NCI-H748 (cell line): ENCODE measurements at regions not wholly inside any gene's neighbourhood (a gene's known extent, or its start where the extent isn't known, plus 50 kb on each side); places are given as distances from the start of the nearest gene placed in this dataset.
A peak's percentile ranks its signal among the peaks of the same experiment; 100 is the strongest.

Experiments
- DNase-seq: peaks from one replicate; lab custom pipeline; 2025; ENCODE audit not compliant: unreplicated experiment; lab: John Stamatoyannopoulos, UW

DNA sequence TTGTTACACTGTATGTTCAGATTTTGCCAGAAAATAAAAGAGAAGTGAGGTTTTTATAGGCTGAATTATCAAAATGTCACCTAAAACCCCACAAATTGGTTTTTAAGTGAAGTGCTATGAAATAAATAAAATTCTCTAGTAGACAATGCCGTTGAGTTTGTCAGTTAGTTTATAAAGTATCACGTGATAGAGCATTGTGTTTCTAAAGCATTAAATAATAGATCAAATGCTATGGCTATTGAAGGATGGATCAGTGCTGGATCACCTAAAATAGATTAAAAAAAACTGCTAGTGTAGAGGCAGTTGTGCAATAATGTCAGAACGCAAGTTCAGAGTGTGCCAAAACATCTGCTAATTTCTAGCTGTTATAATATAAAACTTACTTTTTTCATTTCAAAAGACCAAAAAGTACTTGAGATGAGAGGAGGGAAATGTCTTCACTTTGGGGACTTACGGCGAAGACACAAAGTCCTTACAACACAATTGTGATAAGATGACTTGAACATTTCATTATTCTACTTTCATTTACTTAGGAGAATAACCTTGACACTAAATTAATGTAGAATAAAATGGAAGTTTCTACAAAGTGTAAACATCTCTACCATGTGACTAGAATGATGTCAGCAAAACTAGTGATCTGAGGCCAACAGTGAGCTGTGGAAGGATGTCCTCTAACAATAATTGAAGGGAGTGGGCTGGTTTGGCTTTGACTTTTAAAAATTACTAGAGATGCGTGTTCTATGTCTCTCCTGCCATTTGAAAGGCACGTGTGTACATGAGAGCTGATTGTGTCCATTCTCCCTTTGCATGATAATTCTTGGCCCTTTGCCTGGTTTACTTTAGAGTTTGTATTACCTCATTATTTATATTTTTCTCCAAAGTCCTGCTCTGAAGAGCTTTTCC lies 154.4 kb upstream of the PDE3A start:
- DNase-seq: peak; percentile 31

DNA sequence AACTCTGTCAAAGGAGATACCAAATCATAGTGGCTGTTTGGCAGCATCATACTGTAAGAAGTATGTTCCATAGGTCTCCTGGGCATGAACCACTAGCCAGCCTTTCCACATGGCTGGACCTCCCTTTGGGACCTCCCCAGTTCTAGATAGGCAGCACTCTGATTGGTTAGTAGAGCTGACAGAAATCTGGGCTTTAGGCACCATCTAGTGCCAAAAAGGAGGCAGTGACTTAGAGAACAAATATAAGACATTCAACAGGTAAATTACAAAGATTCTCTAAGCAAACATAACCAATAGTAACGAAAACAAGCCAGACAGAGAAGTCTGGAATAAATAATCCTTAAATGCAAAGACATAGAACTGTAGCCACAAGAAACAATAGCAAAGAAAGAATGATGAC lies 148.0 kb upstream of the PDE3A start:
- peak; percentile 36 for DNase-seq

DNA sequence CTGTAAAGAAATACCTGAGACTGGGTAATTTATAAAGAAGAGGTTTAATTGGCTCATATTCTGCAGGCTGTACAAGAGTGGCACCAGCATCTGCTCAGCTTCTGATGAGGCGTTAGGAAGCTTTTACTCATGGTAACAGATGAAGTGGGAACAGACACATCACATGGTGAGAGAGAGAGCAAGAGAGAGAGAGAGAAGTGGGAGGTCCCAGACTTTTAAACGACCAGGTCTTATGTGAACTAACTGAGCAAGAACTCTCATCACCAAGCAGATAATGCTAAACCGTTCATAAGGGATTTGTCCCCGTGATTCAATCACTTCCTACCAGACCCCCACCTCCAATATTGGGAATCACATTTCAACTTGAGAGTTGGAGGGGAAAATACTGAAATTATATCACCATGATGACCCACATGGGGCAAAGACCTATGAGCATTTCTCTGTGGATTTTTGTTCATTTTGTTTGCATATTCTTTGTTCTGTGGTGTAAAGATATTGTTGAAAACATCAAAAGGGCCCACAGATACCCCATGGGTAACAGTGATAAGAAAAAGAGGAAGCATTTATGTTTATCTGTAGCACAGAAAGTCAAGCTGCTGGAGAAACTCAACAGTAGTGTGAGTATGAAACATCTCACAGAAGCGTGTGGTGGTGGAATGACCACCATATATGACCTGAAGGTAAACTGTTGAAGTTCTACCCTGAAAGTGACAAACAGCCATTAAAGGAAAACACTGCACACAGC lies 135.2 kb upstream of the PDE3A start:
- no peak for DNase-seq

DNA sequence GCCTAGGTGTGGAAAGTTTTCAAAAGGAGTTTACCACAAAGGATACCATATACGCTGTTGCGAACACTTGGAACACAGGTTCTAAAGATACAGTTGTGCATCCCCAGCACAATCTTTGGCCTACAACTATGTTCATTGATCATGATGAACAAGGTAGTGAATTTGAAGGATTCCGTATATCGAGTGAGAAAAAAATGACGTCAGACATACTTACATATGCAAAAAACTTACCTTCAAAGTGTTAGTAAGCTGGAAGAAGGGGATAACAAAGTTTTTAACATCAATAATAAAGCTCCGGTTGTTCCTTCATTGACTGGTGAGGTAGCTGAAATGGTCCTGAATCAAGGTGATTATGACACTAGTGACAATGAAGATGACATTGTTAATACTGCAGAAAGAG lies 133.9 kb upstream of the PDE3A start:
- no peak for DNase-seq

DNA sequence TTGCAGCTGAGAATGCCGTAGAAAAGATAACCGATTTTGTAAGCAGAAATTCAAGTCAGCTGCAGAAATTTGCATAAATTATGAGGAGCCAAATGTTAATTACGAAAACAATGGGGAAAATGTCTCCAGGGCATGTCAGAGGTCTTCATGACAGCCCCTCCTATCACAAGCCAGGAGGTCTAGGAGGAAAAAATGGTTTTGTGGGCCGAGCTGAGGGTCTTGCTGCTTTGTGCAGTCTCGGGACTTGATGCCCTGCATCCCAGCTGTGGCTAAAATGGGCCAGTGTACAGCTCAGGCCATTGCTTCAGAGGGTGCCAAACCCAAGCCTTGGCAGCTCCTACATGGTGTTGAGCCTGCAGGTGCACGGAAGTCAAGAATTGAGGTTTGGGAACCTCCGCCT lies 131.2 kb upstream of the PDE3A start:
- DNase-seq: no peak

DNA sequence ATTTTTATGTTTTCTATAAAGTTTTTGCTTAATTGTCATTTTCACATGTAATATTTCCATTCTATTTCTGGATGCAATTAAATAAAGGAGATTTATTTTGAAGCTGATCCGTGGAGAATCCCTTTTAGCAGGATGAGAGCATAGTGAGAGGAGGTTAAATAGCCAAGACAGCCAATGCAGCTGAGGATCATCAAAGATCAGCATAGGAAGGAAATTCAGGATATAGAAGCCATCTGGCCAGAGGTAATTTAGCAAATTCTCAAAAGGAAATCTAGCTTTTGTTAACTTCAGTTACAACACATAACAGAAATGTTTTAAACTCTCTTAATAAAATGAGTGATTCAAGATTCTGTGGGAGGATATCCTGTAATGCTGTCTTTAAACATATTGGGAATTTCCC lies 122.8 kb upstream of the PDE3A start:
- DNase-seq: no peak

DNA sequence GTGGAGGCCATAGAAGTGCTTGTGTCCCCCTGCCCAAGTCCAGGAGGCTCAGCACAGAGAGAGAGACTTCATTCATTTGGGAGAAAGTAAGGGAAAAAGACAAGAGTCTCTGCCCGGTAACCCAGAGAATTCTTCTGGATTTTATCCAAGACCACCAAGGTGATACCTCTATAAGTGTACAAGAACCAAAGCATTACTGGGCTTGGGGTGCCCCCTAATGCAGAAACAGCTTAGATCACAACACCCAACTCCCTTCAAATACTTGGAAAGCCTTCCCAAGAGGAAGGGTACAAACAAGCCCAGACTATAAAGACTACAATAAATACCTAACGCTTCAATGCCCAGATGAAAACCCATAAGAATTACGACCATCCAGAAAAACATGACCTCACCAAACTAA lies 119.7 kb upstream of the PDE3A start:
- DNase-seq: no peak

DNA sequence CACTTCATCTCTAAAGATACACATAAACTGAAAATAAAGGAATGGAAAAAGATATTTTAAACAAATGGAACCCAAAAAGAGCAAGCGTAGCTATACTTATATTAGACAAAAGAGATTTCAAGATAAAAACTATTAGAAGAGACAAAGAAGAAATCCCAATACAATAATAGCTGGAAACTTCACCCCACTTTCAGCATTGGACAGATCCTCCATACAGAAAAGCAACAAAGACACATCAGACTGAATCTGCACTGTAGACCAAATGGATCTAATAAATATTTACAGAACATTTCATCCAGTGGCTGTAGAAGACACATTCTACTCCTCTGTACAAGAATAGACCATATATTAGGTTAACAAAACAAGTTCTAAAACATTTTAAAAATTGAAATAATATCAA lies 117.6 kb upstream of the PDE3A start:
- no peak for DNase-seq

DNA sequence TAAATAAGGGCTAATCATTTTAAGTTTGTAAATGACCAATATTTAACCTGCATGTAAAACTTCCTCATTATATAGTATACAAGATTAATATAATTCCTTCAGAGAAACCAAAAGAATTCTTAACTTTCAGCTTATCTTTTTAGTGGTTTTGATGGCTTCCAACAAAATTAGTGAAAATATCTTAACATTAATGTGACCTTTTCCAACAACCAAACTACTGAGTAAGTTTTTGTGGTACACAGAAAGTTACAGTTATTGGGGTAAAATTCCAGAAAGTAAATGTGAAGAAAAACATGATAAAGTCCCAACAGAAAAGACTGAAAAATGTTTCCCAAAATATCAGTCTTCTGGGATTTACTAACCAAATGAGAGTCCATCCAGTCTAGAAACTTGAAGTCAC lies 111.0 kb upstream of the PDE3A start:
- no peak for DNase-seq

DNA sequence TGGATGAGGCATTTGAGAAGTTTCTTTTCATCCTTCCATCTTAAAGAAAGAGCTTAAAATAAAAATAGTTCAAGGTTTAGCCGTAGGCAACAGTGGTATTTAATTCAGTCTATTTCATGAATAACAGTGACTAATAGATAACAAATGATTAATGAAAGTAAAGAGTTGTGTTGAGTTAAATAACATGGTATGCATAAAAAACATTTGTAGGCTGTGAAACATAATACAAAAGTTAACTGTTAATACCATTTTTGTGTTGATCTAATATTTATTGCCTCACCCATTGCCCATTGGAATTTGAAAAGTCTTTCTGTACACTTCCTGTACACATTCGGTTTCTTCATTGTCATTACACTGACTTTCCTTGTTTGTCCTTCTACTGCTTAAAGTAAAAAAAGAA lies 108.6 kb upstream of the PDE3A start:
- no peak for DNase-seq

DNA sequence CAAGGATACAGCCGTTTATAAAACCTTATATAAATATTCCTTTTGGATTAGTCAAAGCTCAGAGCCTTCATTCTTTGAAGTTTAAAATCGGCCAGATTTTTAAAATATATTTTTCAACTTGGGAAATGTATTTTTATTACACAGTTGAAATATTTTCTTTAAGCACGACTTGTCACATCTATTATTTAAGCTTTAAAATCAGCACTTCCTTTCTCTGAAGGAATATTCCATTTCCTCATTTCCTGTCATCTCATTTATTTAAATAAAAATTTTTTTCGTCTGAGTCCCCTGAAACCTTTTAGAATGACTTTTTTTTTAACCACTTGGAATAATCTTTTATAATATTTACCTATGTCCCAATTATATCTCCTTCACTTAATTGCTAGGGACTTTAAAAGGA lies 107.5 kb upstream of the PDE3A start:
- DNase-seq: no peak

DNA sequence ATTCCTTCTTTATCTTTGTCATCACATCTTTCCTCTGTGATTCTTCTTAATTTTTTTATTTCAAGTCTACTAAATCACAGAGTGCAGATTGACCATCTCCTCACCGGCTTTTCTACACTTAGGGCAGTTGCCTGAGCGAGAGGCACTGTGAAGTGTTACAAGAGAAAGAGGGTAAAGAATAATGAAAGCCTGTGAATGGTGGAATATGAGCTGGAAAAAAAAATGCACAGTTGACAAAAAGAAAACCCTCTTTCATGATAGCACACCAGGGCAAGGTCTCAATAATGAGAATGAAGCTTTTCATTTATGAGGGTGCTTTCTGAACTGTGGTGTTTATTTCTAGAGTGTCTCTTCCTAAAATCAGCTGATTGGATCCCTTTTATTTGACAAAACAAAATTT lies 106.2 kb upstream of the PDE3A start:
- DNase-seq: no peak

DNA sequence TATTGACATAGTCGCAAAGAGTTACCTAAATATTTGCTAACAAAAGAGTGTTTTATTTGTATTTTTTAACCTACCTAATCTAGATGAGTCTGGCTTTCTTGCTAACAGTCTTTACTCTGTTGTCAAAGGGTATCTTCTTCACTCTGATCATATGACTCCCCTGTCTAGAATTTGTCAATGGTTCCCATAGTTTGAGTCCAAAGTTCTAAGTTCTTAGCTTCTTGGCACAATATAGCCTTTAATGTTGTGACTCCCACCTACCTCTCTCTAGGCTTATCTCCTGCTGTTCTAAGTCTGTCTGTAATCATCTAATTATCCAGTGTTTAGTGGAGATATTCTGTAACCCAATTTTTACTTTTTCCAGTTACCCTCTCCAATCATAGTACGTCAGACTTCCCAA lies 104.3 kb upstream of the PDE3A start:
- DNase-seq: no peak

DNA sequence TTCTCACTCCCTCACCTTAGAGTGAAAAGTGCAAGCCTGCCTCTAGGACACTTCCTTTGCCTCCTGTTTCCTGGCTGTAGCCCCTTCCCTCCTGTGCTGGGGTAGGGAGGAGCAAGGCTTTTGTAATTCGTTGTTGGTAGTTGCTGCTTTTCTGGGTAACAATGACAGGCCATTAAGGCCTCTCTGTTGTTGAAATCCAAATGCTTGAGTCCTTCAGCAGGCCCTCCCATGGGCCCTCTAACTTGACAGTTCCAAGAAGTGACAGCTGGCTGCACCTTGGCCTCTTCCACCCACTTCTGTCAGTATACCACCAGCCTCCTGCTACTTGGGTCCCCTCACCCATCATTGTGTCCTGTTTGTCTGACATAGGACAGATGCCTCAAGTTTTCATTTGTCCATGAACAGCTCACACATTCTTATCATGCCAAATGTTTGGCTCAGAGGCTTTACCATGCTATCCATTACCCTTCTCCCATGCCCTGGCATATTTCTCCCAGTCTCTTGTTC lies 103.7 kb upstream of the PDE3A start:
- no peak for DNase-seq

DNA sequence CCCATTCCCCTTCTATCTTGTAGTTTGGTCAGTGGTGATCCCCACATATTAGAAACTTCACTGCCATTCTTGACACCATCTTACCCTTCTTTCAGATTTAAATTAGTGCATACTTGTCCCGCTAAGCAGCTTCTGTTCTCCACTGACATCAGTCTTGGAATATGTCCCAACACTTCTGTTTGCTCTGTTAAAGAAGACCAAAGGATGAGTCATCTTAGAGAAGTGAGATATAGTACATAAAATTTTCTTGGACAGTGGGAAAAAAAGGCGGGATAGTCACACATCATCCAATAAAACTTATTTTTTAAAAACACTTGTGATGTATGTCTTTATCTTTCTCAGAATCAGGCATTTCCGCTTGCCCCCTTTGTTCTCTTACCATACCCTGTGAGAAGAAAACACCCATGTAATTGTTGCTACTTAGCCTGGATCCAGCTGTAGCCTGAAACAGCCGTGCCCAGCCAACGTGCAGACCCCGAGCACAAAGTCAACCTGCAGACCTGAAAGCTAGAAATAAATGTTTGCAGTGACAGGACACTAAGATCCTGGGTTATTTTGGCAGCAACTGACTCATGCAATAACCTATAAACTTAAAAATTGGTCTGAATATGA lies 100.1 kb upstream of the PDE3A start:
- DNase-seq: no peak

DNA sequence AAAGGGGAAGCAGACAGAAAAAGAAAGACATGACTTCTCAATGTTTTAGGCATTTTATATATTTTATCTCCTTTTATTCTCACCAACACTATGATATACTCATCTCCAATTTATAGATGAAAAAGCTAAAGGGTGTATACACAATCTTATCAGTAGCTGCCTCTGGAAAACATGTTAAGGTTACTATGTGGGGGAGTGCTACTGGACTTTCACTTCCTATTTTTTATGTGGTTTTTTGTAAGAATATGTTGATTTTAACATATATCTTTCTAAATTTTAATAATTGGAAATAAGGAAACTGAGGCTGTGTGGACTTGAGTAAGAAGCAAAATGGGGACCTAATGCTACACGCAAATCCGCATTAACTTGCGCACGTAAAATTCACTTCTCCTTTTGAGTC lies 99.6 kb upstream of the PDE3A start:
- DNase-seq: no peak

DNA sequence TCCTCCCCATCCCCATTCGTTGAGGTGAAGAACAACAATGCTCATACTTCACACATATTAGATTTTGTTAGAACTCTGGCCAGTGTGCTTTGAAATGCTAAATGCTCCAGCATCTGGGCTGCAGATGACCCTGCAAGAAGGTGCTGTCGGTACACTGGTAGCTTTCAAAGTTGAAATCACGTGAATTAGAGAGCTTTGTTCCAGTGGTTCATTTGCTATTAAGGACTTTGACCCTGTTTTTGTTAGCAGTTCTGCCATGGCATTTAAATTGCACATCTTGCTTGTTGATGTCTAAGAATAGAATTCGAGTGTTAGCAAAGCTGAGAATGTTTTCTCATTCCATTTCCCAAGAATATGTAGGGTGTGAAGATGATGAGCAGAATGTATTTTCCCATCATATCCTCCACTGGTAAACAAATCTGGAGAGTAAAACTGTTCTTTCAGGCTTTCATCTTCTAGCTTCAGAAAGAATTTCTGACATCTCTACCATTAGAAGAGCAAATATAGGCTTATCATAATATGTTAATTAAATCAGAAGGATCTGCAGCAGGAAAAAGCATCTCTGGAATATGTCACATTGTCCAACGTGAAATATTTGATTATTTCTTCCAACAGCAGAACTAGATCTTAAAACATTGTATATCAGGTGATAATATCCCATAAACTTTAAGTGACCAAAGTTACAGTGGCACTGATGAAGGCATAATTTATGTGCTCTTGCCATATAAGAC lies 98.8 kb upstream of the PDE3A start:
- no peak for DNase-seq

DNA sequence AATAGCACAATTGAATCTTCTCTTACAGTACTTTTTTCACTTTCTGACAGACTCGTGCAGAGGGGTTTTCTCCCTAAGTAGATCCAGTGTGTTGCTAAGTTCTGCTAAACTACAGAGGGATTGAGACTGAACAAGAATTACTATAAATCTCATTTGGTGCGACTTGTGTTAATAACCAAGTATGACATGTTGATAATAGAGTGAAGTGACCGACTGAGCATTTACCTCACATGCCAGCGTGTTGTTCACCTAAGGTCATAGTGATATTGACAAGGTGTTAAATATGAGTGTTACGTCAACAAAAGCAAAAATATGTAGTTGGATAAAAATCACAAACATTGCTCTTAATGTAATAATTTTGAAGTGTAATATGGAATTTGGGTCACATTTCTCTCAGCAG lies 97.8 kb upstream of the PDE3A start:
- DNase-seq: no peak

DNA sequence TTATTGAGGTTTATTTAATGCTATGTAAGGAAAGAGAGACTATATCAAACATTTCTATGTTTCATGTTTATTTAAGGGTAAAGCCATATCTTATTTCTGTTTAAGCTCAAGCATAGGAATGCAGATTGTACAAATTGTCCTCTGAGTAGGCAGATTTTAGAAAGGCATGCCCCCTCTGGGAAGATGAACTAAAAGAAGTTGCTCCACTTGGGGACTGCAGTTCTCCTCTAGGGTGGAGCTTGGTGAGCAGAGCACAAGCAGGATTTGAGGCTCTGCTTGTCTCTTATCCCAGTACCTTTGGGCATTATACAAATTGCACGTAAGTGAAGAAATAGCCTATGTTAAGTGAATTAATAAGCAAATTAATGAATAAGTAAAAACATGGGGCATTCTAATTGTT lies 96.2 kb upstream of the PDE3A start:
- no peak for DNase-seq

DNA sequence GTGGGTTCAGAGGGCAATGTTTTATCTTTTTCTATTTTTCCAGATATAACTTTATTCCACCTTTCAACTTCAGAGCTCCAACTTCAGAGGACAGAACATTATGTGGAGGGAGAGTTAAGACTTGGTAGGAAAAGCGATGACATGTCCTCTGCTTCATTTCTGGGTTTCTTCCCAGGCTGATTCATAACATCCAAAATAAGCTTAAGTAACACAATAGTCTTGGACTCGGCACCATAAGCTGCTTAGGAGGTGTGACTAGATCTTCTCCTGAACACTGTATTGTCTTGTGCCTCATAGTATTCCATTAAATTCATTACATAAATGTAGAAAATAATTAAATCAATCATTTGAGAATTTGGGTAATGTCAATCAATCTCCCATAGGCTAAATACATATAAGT lies 95.5 kb upstream of the PDE3A start:
- DNase-seq: no peak

DNA sequence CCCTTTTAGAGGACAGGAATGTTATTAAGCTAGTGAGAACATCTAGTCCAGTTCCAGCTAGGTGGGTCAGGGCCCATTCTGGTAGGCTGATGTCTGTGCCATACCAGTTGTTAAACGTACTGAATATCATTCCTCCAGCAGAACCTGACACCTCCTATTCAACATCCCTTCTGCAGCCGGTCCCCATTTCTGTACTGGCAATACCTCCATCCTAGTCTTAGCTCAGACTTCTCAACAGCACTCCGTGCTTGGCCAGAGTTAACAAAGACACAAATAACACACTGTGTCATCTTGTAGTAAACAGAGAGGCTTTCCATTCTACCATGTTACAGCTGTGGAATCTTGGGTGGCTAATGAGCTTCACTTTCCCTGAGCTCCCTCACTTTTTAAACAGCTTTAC lies 94.3 kb upstream of the PDE3A start:
- no peak for DNase-seq
